PC-3 (cell line): ENCODE measurements at regions not wholly inside any gene's neighbourhood (a gene's known extent, or its start where the extent isn't known, plus 50 kb on each side); places are given as distances from the start of the nearest gene placed in this dataset.
A peak's percentile ranks its signal among the peaks of the same experiment; 100 is the strongest.
"Not testable (repeated sequence)": the region's sequence is repeated elsewhere in the genome, so short reads cannot be mapped to it uniquely, and the experiment has no call there.

ENCODE experiments used
- ATAC-seq: fragments of 200-7000 bp; cut with Tn5 transposase; 2 replicates; pipeline ENCODE4 v1.9.1; 2020; ENCODE audit warnings: mild to moderate bottlenecking, moderate library complexity
- BruUV-seq: library from RNA; stranded (reverse); fragments of 400-500 nt; replicated peaks from 2 replicates; lab custom pipeline; 2021; lab: Mats Ljungman, UMichigan
- CTCF ChIA-PET: fragments of 300-600 bp; sonication (Branson Sonifier 250); formaldehyde crosslinking; loops from one replicate; lab custom pipeline; 2022; ENCODE audit warnings: antibody characterized with exemption; lab: Charles Lee
- POLR2A ChIA-PET: fragments of 300-600 bp; sonication (Branson Sonifier 250); formaldehyde crosslinking; loops from one replicate; lab custom pipeline; 2022; ENCODE audit warnings: antibody characterized with exemption; ENCODE audit not compliant: unreplicated experiment; lab: Charles Lee
- DNase-seq: peaks from one replicate; pipeline ENCODE4 v3.0.0-alpha.2; 2015
- H2AFZ ChIP-seq: fragments of 300-600 bp; sonication (generic); 2 replicates; pipeline ENCODE4 v1.6.0; 2016; ENCODE audit warnings: antibody characterized with exemption, low read length
- H3F3A ChIP-seq: fragments of 300-600 bp; sonication (generic); one replicate; pipeline ENCODE4 v1.6.0; 2017; ENCODE audit warnings: antibody characterized with exemption, low read length, control low read depth, mild to moderate bottlenecking; ENCODE audit not compliant: unreplicated experiment
- H3K27ac ChIP-seq: fragments of 300-600 bp; sonication (generic); 2 replicates; pipeline ENCODE4 v1.5.1; 2016; ENCODE audit warnings: mild to moderate bottlenecking, low read length
- H3K27me3 ChIP-seq: fragments of 300-600 bp; sonication (generic); 2 replicates; pipeline ENCODE4 v1.6.1; 2016; ENCODE audit warnings: low read length, mixed read lengths
- H3K36me3 ChIP-seq: fragments of 300-600 bp; sonication (generic); 2 replicates; pipeline ENCODE4 v1.6.1; 2016; ENCODE audit warnings: low read depth, mixed run types, low read length, mixed read lengths
- H3K4me1 ChIP-seq: fragments of 300-600 bp; sonication (generic); 2 replicates; pipeline ENCODE4 v1.5.1; 2016; ENCODE audit warnings: low read length; ENCODE audit not compliant: insufficient read depth
- H3K4me2 ChIP-seq: fragments of 300-600 bp; sonication (generic); 2 replicates; pipeline ENCODE4 v1.6.0; 2016; ENCODE audit warnings: low read length
- H3K4me3 ChIP-seq: fragments of 300-600 bp; sonication (generic); 2 replicates; pipeline ENCODE4 v1.5.1; 2016; ENCODE audit warnings: mild to moderate bottlenecking, low read length, mixed read lengths
- H3K79me2 ChIP-seq: fragments of 300-600 bp; sonication (generic); 2 replicates; pipeline ENCODE4 v1.6.1; 2017; ENCODE audit warnings: low read length, mixed read lengths
- H3K9ac ChIP-seq: fragments of 300-600 bp; sonication (generic); 2 replicates; pipeline ENCODE4 v1.6.0; 2016; ENCODE audit warnings: mild to moderate bottlenecking, low read length
- H3K9me2 ChIP-seq: fragments of 300-600 bp; sonication (generic); replicated peaks from 2 replicates; pipeline ENCODE4 v1.6.1; 2016; ENCODE audit warnings: mixed run types, low read length, mixed read lengths
- H3K9me3 ChIP-seq: fragments of 300-600 bp; sonication (generic); 2 replicates; pipeline ENCODE4 v1.6.1; 2016; ENCODE audit warnings: low read length, mixed read lengths
- H4K20me1 ChIP-seq: fragments of 300-600 bp; sonication (generic); 2 replicates; pipeline ENCODE4 v1.6.1; 2016; ENCODE audit warnings: low read length, mixed read lengths
- CTCF ChIP-seq: fragments of 300-600 bp; sonication (generic); conservative IDR thresholded peaks from 2 replicates; pipeline ENCODE4 v1.5.1; 2017; ENCODE audit warnings: antibody characterized with exemption, low read depth, mild to moderate bottlenecking, low read length
- EZH2 ChIP-seq: fragments of 300-600 bp; sonication (generic); IDR thresholded peaks from one replicate; pipeline ENCODE4 v1.6.1; 2017; ENCODE audit warnings: antibody characterized with exemption, mild to moderate bottlenecking, low read length; ENCODE audit not compliant: unreplicated experiment
- EZH2phosphoT487 ChIP-seq: fragments of 300-600 bp; sonication (generic); IDR thresholded peaks from 2 replicates; pipeline ENCODE4 v1.6.1; 2018; ENCODE audit warnings: mild to moderate bottlenecking, antibody characterized with exemption, low read length, borderline replicate concordance
- intact Hi-C: fragments of 100-400 bp; cut with micrococcal nuclease; formaldehyde crosslinking; loops from 2 replicates; pipeline ENCODE4 v1.9.0; 2023

DNA sequence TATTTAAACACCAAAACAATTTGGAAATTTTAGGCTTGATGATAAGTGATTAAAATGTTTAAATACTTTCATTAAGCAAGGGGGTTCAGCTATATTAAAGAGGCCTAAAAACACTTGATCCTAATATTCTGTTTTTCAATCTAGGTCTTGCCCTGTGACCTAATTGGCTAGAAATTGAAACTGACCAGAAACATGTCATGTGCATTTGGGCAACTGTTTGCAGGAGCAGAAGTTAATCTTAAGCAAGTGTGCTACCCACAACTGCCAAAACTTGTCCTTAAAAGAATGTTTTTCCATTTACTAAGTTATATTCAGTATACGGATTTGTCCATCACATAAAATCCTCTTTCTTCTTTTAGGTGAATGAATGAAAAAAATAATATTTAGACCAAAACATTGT is 167.3 kb downstream of the PPP1R3A start:
- Histone ChIP-seq H3K9me3 (no peaks in the 10 kb centered on the region), H3K79me2 (no peaks in the 10 kb centered on the region), H3K27me3 (no peaks in the 10 kb centered on the region), H3F3A (no peaks in the 10 kb centered on the region), H4K20me1 (no peaks in the 10 kb centered on the region), H3K9me2 (no peaks in the 10 kb centered on the region), H3K4me1 (no peaks in the 10 kb centered on the region), H3K4me2 (no peak overlapping the region), H3K27ac (no peak overlapping the region), H3K9ac (no peak overlapping the region), H2AFZ (no peak overlapping the region), H3K36me3 (no peaks in the 10 kb centered on the region), H3K4me3 (no peak overlapping the region)
- no peak for ATAC-seq
- BruUV-seq, result no TSS peak
- intact Hi-C loops, result no loop called here
- ChIA-PET CTCF (no interaction called here), POLR2A (no interaction called here)
- no peak for DNase-seq
- no peak for TF ChIP-seq CTCF
- TF ChIP-seq EZH2, result no peak
- TF ChIP-seq EZH2phosphoT487, result no peak

- H4K20me1 ChIP-seq, H3K9me2 ChIP-seq, H3K9me3 ChIP-seq, ATAC-seq, H2AFZ ChIP-seq, POLR2A ChIA-PET, H3K9ac ChIP-seq, CTCF ChIA-PET, H3K4me1 ChIP-seq, H3K79me2 ChIP-seq, H3K27ac ChIP-seq, intact Hi-C loops, BruUV-seq, H3K4me2 ChIP-seq, H3K4me3 ChIP-seq, H3K36me3 ChIP-seq, DNase-seq, H3F3A ChIP-seq, H3K27me3 ChIP-seq: not testable (repeated sequence)
Observed at GRCh38 chr7:113748385-113748784, 170.4 kb downstream of the PPP1R3A start.

GRCh38 chr7:113742946-113743431 is 175.8 kb downstream of the PPP1R3A start:
- H3K36me3 ChIP-seq, H3K9me3 ChIP-seq, POLR2A ChIA-PET, H3K27me3 ChIP-seq, ATAC-seq, H4K20me1 ChIP-seq, intact Hi-C loops, H3K79me2 ChIP-seq, CTCF ChIA-PET, H3K9me2 ChIP-seq, H2AFZ ChIP-seq, H3F3A ChIP-seq, H3K4me1 ChIP-seq: not testable (repeated sequence)
- BruUV-seq, result TSS peak; percentile 45
- Histone ChIP-seq H3K9ac (peak overlapping the region; percentile 45), H3K4me2 (peak overlapping the region; percentile 49), H3K27ac (peak overlapping the region; percentile 18; the same call in 1 of the 2 replicates), H3K4me3 (peak overlapping the region; percentile 54)
- peak; percentile 32 for DNase-seq

- ATAC-seq, result peak; percentile 29; the same call in 1 of the 2 replicates
- intact Hi-C loops, result no loop called here
- peak overlapping the region; percentile 18; the same call in 1 of the 2 replicates for H3K27ac ChIP-seq
- peak overlapping the region; percentile 45 for H3K9ac ChIP-seq
- no TSS peak for BruUV-seq
- H3K27me3 ChIP-seq, result no peaks in the 10 kb centered on the region
- H3K9me3 ChIP-seq, result no peaks in the 10 kb centered on the region
- peak overlapping the region; percentile 54 for H3K4me3 ChIP-seq
- POLR2A ChIA-PET, result no interaction called here
- H3K9me2 ChIP-seq, result no peaks in the 10 kb centered on the region
- no peaks in the 10 kb centered on the region for H3K79me2 ChIP-seq
- H3K4me1 ChIP-seq, result no peaks in the 10 kb centered on the region
- no peak for DNase-seq
- CTCF ChIA-PET, result no interaction called here
- peak overlapping the region; percentile 49 for H3K4me2 ChIP-seq
- H4K20me1 ChIP-seq, result no peaks in the 10 kb centered on the region
- H3K36me3 ChIP-seq, result no peaks in the 10 kb centered on the region
- TF ChIP-seq EZH2, result no peak
- no peak for TF ChIP-seq EZH2phosphoT487
- no peak for TF ChIP-seq CTCF
- no peak overlapping the region for H2AFZ ChIP-seq
- H3F3A ChIP-seq, result no peaks in the 10 kb centered on the region
Observed at GRCh38 chr7:113742377-113742776, 176.4 kb downstream of the PPP1R3A start.
